Keratinocyte (primary cell): ENCODE measurements at regions not wholly inside any gene's neighbourhood (a gene's known extent, or its start where the extent isn't known, plus 50 kb on each side); places are given as distances from the start of the nearest gene placed in this dataset.

Experiments used
- DNase-seq: peaks from one replicate; pipeline ENCODE4 v3.0.0-alpha.2; 2011; ENCODE audit warnings: low read depth, missing footprints, low spot score
- FAIRE-seq: peaks from 2 replicates; lab custom pipeline; 2011; peaks lifted over from hg19 to GRCh38; lab: Jason Lieb, UNC
- H2AFZ ChIP-seq: 2 replicates; pipeline ENCODE4 v1.6.0; 2012; ENCODE audit warnings: low read length, control low read depth, inconsistent platforms; ENCODE audit not compliant: control insufficient read depth
- H3K27ac ChIP-seq: 2 replicates; pipeline ENCODE4 v1.5.1; 2011; ENCODE audit warnings: low read length; ENCODE audit not compliant: control insufficient read depth, insufficient read depth
- H3K27me3 ChIP-seq: 3 replicates; pipeline ENCODE4 v1.6.0; 2011; ENCODE audit warnings: low read length; ENCODE audit not compliant: control insufficient read depth, insufficient read depth; ENCODE audit errors: extremely low read depth
- H3K36me3 ChIP-seq, 2 experiments: 2 replicates in 1 of 2; 3 replicates in 1 of 2; pipeline ENCODE4 v1.5.1; 2011; ENCODE audit warnings: low read length in 2 of 2, mild to moderate bottlenecking in 1 of 2; ENCODE audit not compliant: control insufficient read depth in 2 of 2, insufficient read depth in 2 of 2; ENCODE audit errors: extremely low read depth in 1 of 2
- H3K4me1 ChIP-seq: 3 replicates; pipeline ENCODE4 v1.5.1; 2011; ENCODE audit warnings: low read length; ENCODE audit not compliant: control insufficient read depth, insufficient read depth; ENCODE audit errors: extremely low read depth
- H3K4me2 ChIP-seq: 3 replicates; pipeline ENCODE4 v1.6.0; 2011; ENCODE audit warnings: low read depth, low read length; ENCODE audit not compliant: control insufficient read depth, insufficient read depth; ENCODE audit errors: extremely low read depth
- H3K4me3 ChIP-seq, 3 experiments: fragments of 200-600 bp in 1 of 3; sonication (generic) in 1 of 3; 2 replicates in 2 of 3; 3 replicates in 1 of 3; pipeline ENCODE4 v1.5.1; 2011 to 2016; ENCODE audit warnings: low read length in 3 of 3, mild to moderate bottlenecking in 3 of 3, control low read depth in 2 of 3, inconsistent platforms in 1 of 3, low read depth in 1 of 3, mixed read lengths in 1 of 3, mixed run types in 1 of 3, moderate library complexity in 1 of 3; ENCODE audit not compliant: control insufficient read depth in 2 of 3, insufficient read depth in 2 of 3; ENCODE audit errors: extremely low read depth in 1 of 3
- H3K79me2 ChIP-seq: 2 replicates; pipeline ENCODE4 v1.6.0; 2012; ENCODE audit warnings: low read length; ENCODE audit not compliant: control insufficient read depth, insufficient read depth
- H3K9ac ChIP-seq: 3 replicates; pipeline ENCODE4 v1.6.0; 2011; ENCODE audit warnings: low read length; ENCODE audit not compliant: control insufficient read depth, insufficient read depth; ENCODE audit errors: extremely low read depth
- H3K9me1 ChIP-seq: 3 replicates; pipeline ENCODE4 v1.6.0; 2011; ENCODE audit warnings: low read length; ENCODE audit not compliant: control insufficient read depth, insufficient read depth; ENCODE audit errors: extremely low read depth
- H3K9me3 ChIP-seq: 2 replicates; pipeline ENCODE4 v1.5.1; 2012; ENCODE audit warnings: low read depth, low read length; ENCODE audit not compliant: control insufficient read depth
- H4K20me1 ChIP-seq: 3 replicates; pipeline ENCODE4 v1.6.0; 2011; ENCODE audit warnings: low read length; ENCODE audit not compliant: control insufficient read depth, insufficient read depth; ENCODE audit errors: extremely low read depth
- EZH2 ChIP-seq: IDR thresholded peaks from one replicate; pipeline ENCODE4 v1.6.1; 2012; ENCODE audit warnings: inconsistent platforms, mild to moderate bottlenecking, low read length, moderate library complexity
- dilution Hi-C: fragments of 300-500 bp; cut with MboI; formaldehyde crosslinking; loops from one replicate; pipeline ENCODE4 v1.7.0; 2020; ENCODE audit warnings: low sequenced_read_pairs; ENCODE audit not compliant: extremely low pct_ligation_motif_present
- TF ChIP-seq, protein P1 (sequence below), 3 experiments: IDR thresholded peaks in 1 of 3; conservative IDR thresholded peaks in 1 of 3; optimal IDR thresholded peaks in 1 of 3; 2 replicates in 2 of 3; 3 replicates in 1 of 3; pipeline versions ENCODE3 to v1.5.1; 2011; ENCODE audit warnings: low read length in 3 of 3, mild to moderate bottlenecking in 3 of 3, moderate library complexity in 2 of 3, control low read depth in 1 of 3, inconsistent platforms in 1 of 3; ENCODE audit not compliant: insufficient read depth in 2 of 3; ENCODE audit errors: extremely low read depth in 1 of 3

DNA sequence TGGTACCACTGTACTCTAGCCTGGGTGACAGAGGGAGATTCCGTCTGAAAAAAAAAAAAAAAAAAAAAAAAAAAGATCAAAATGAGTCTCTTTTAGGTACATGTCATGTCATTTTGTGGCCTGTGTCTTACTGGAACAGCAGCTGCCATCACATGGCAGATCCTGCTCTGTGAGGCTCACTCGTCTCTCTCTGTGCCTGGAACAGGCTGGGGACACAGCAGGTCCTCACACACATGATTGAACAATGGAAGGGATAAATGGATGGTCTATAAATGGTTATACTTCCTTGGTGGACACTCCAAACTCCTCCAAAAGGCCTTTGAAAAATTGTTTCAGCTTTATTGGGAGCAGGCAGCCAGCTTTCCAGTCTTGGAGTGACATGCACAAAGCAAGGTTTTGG, 236.2 kb upstream of the COPS8 start:
- Histone ChIP-seq H3K4me3 (no peak overlapping the region), H3K27me3 (no peaks in the 10 kb centered on the region), H3K9me3 (no peaks in the 10 kb centered on the region), H3K36me3 (no peaks in the 10 kb centered on the region), H3K27ac (no peak overlapping the region), H2AFZ (no peak overlapping the region), H4K20me1 (no peaks in the 10 kb centered on the region), H3K9ac (no peak overlapping the region), H3K4me1 (peaks cover 2% of the 10 kb centered on the region), H3K79me2 (no peaks in the 10 kb centered on the region), H3K4me2 (no peak overlapping the region), H3K9me1 (no peaks in the 10 kb centered on the region)
- no peak for TF ChIP-seq EZH2
- TF ChIP-seq, protein P1, sequence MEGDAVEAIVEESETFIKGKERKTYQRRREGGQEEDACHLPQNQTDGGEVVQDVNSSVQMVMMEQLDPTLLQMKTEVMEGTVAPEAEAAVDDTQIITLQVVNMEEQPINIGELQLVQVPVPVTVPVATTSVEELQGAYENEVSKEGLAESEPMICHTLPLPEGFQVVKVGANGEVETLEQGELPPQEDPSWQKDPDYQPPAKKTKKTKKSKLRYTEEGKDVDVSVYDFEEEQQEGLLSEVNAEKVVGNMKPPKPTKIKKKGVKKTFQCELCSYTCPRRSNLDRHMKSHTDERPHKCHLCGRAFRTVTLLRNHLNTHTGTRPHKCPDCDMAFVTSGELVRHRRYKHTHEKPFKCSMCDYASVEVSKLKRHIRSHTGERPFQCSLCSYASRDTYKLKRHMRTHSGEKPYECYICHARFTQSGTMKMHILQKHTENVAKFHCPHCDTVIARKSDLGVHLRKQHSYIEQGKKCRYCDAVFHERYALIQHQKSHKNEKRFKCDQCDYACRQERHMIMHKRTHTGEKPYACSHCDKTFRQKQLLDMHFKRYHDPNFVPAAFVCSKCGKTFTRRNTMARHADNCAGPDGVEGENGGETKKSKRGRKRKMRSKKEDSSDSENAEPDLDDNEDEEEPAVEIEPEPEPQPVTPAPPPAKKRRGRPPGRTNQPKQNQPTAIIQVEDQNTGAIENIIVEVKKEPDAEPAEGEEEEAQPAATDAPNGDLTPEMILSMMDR (optimal IDR thresholded peaks at IDR 0.05 in 1 of 3, IDR thresholded peaks at IDR 0.05 in 1 of 3, conservative IDR thresholded peaks at IDR 0.05 in 1 of 3; ENCODE audit: extremely low read depth in 1 of 3, insufficient read depth in 2 of 3, low read length in 3 of 3) = no peak
- FAIRE-seq (no peak), DNase-seq (no peak)
- dilution Hi-C loops = no loop called here

DNA sequence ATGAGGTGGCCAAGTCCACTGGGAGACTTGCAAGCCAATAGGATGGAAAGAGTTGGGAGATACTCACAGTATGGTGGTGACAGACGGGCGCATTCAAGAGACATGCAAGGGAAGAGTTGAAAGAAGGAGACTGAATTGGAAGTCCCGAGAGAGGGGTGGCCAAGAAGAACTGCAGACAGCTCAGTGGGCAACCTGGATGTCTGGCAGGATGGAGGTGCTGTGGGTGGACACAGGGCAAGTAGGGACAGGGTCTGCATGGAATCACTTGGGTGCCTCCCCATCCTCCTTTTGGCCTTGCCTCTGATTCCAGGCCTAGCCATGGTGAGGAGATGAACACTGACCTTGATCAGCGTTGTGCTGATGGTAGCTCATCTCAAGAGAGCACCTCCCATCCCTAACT, 235.7 kb upstream of the COPS8 start:
- Histone ChIP-seq H4K20me1 (no peaks in the 10 kb centered on the region), H3K27me3 (no peaks in the 10 kb centered on the region), H3K9me3 (no peaks in the 10 kb centered on the region), H3K4me1 (peaks cover 2% of the 10 kb centered on the region), H3K9me1 (no peaks in the 10 kb centered on the region), H3K9ac (no peak overlapping the region), H3K4me2 (no peak overlapping the region), H3K79me2 (no peaks in the 10 kb centered on the region), H3K4me3 (no peak overlapping the region), H3K27ac (no peak overlapping the region), H2AFZ (no peak overlapping the region), H3K36me3 (no peaks in the 10 kb centered on the region)
- TF ChIP-seq, protein P1 (optimal IDR thresholded peaks at IDR 0.05 in 1 of 3, IDR thresholded peaks at IDR 0.05 in 1 of 3, conservative IDR thresholded peaks at IDR 0.05 in 1 of 3; ENCODE audit: extremely low read depth in 1 of 3, insufficient read depth in 2 of 3, low read length in 3 of 3) = no peak
- TF ChIP-seq EZH2 = no peak
- FAIRE-seq (no peak), DNase-seq (no peak)
- dilution Hi-C loops = no loop called here
